ENCODE measurements at regions not wholly inside any gene's neighbourhood (a gene's known extent, or its start where the extent isn't known, plus 50 kb on each side); places are given as distances from the start of the nearest gene placed in this dataset.

DNA sequence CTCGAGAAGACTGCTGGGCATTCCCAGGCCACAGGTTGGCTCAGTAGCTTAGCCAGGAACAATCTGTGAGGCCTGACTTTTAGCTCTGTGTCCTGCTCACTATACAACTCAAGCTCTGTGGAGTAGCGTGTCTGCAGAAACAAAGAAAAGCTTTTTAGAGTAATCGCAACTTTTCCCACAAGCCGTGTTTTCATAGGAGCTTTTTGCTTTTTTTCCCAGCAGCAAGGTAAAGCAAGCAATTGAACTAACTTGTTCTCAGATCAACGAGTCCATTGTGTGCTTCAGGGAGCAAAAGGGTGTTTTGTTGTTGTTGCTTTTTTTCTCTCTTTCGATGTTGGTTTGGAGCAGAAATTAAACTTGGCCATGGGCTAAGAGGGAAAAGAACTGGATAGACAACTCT lies 97.3 kb upstream of the BCL2L14 start:
- TF ChIP-seq CTCF (IDR thresholded peaks at IDR 0.05) = no peak
- TF ChIP-seq POLR2A (IDR thresholded peaks at IDR 0.05) = no peak

All from lower leg skin (tissue), 3 donors.